Erythroblast (primary cell): ENCODE measurements at regions not wholly inside any gene's neighbourhood (a gene's known extent, or its start where the extent isn't known, plus 50 kb on each side); places are given as distances from the start of the nearest gene placed in this dataset.

Experiments
- GATA1 ChIP-seq: IDR thresholded peaks from 2 replicates; pipeline ENCODE4 v1.6.1; 2011; ENCODE audit warnings: low read depth, mild to moderate bottlenecking, control low read depth, low read length, moderate library complexity
- POLR2A ChIP-seq: IDR thresholded peaks from 2 replicates; pipeline ENCODE4 v1.6.1; 2011; ENCODE audit warnings: mild to moderate bottlenecking, low read length

DNA sequence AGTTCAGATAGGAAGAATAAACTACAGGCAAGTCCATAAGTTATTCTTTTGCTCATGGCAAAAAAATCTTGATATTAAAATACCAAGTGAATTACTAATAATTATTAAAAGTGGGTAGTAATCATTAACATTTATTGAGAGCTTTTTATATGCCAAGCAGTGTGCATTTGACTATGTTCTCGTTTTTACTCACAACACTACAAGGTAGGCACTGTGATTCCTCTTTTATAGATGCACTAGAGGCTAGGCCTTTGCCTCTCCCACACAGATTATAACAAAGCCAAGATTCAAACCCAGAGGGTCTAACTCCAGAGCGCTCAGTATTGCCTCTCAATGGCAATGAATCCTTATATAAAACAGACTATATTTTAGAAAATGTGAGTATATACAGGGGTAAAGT, 254.2 kb downstream of the NAF1 start:
- TF ChIP-seq POLR2A (no peak), GATA1 (no peak)
